Neural progenitor cell (in vitro differentiated cells): ENCODE measurements at regions not wholly inside any gene's neighbourhood (a gene's known extent, or its start where the extent isn't known, plus 50 kb on each side); places are given as distances from the start of the nearest gene placed in this dataset.

Source experiments
- DNase-seq: peaks from one replicate; pipeline ENCODE4 v3.0.0-alpha.2; 2016; ENCODE audit warnings: low spot score
- H2AFZ ChIP-seq: fragments of 200-600 bp; sonication (generic); replicated peaks from 2 replicates; pipeline ENCODE4 v1.6.1; 2016; ENCODE audit warnings: antibody characterized with exemption
- H3F3A ChIP-seq: fragments of 200-600 bp; sonication (generic); 2 replicates; pipeline ENCODE4 v1.6.1; 2016; ENCODE audit warnings: antibody characterized with exemption, low read depth
- H3K27ac ChIP-seq: fragments of 200-600 bp; sonication (generic); 2 replicates; pipeline ENCODE4 v1.5.1; 2016; ENCODE audit warnings: mild to moderate bottlenecking
- H3K27me3 ChIP-seq: fragments of 200-600 bp; sonication (generic); 2 replicates; pipeline ENCODE4 v1.6.1; 2016; ENCODE audit warnings: mild to moderate bottlenecking, moderate library complexity
- H3K36me3 ChIP-seq: fragments of 200-600 bp; sonication (generic); 2 replicates; pipeline ENCODE4 v1.5.1; 2016
- H3K4me1 ChIP-seq: fragments of 200-600 bp; sonication (generic); 2 replicates; pipeline ENCODE4 v1.6.1; 2016; ENCODE audit warnings: mixed run types
- H3K4me2 ChIP-seq: fragments of 200-600 bp; sonication (generic); 2 replicates; pipeline ENCODE4 v1.6.1; 2016
- H3K4me3 ChIP-seq: fragments of 200-600 bp; sonication (generic); 2 replicates; pipeline ENCODE4 v1.5.1; 2016
- H3K79me2 ChIP-seq: fragments of 200-600 bp; sonication (generic); 2 replicates; pipeline ENCODE4 v1.6.1; 2016; ENCODE audit warnings: low read depth
- H3K9ac ChIP-seq: fragments of 200-600 bp; sonication (generic); 2 replicates; pipeline ENCODE4 v1.6.1; 2016
- H3K9me3 ChIP-seq: fragments of 200-600 bp; sonication (generic); 2 replicates; pipeline ENCODE4 v1.5.1; 2016; ENCODE audit warnings: low read depth
- H4K20me1 ChIP-seq: fragments of 200-600 bp; sonication (generic); 2 replicates; pipeline ENCODE4 v1.6.1; 2016; ENCODE audit warnings: low read depth
- H3K27ac Mint-ChIP-seq: 3 replicates; pipeline ENCODE4 v1.8.0; 2021; ENCODE audit warnings: mixed read lengths
- H3K27me3 Mint-ChIP-seq: 2 replicates; pipeline ENCODE4 v1.8.0; 2022; ENCODE audit warnings: low read depth, mild to moderate bottlenecking, inconsistent platforms, moderate library complexity, mixed read lengths; ENCODE audit not compliant: insufficient read depth
- H3K36me3 Mint-ChIP-seq: 3 replicates; pipeline ENCODE4 v1.8.0; 2021; ENCODE audit warnings: mixed read lengths
- H3K4me1 Mint-ChIP-seq: 3 replicates; pipeline ENCODE4 v1.8.0; 2021; ENCODE audit warnings: mixed read lengths
- H3K4me3 Mint-ChIP-seq: 3 replicates; pipeline ENCODE4 v1.8.0; 2021; ENCODE audit warnings: mild to moderate bottlenecking, moderate library complexity, mixed read lengths
- H3K9me3 Mint-ChIP-seq: 3 replicates; pipeline ENCODE4 v1.8.0; 2020; ENCODE audit warnings: mixed read lengths
- CTCF ChIP-seq: fragments of 200-600 bp; sonication (generic); IDR thresholded peaks from 2 replicates; pipeline ENCODE4 v1.5.1; 2017; ENCODE audit warnings: antibody characterized with exemption, mild to moderate bottlenecking
- EZH2 ChIP-seq: fragments of 200-600 bp; sonication (generic); IDR thresholded peaks from 2 replicates; pipeline ENCODE4 v1.6.1; 2017; ENCODE audit warnings: antibody characterized with exemption, mild to moderate bottlenecking, moderate library complexity
- EZH2phosphoT487 ChIP-seq: fragments of 200-600 bp; sonication (generic); IDR thresholded peaks from 2 replicates; pipeline ENCODE4 v1.6.1; 2017; ENCODE audit warnings: antibody characterized with exemption

- H3K27me3 ChIP-seq, result no peaks in the 10 kb centered on the region
- no peak overlapping the region for H3K4me3 ChIP-seq
- H3K4me2 ChIP-seq, result no peak overlapping the region
- no peak overlapping the region for H3K27ac ChIP-seq
- H3K9me3 ChIP-seq, result no peaks in the 10 kb centered on the region
- Mint-ChIP-seq H3K36me3 (peaks cover 2% of the 10 kb centered on the region), H3K4me1 (peaks cover 5% of the 10 kb centered on the region), H3K4me3 (no peak overlapping the region), H3K9me3 (peaks cover 9% of the 10 kb centered on the region), H3K27me3 (no peaks in the 10 kb centered on the region), H3K27ac (no peak overlapping the region)
- DNase-seq, result no peak
- no peak for TF ChIP-seq EZH2phosphoT487
- TF ChIP-seq CTCF, result no peak
- no peak for TF ChIP-seq EZH2
- H3K79me2 ChIP-seq, result no peaks in the 10 kb centered on the region
- no peak overlapping the region for H3K9ac ChIP-seq
- peaks cover 4% of the 10 kb centered on the region for H3K4me1 ChIP-seq
- H3K36me3 ChIP-seq, result no peaks in the 10 kb centered on the region
- H2AFZ ChIP-seq, result no peak overlapping the region
- no peaks in the 10 kb centered on the region for H4K20me1 ChIP-seq
- H3F3A ChIP-seq, result no peaks in the 10 kb centered on the region
Measured at GRCh38 chr14:51472881-51473280, 178.8 kb upstream of the FRMD6 start.

GRCh38 chr14:51473351-51473750 is 178.4 kb upstream of the FRMD6 start:
- H3F3A ChIP-seq, result no peaks in the 10 kb centered on the region
- Mint-ChIP-seq H3K27ac (no peak overlapping the region), H3K27me3 (no peaks in the 10 kb centered on the region), H3K4me3 (no peak overlapping the region), H3K9me3 (peaks cover 9% of the 10 kb centered on the region), H3K4me1 (peaks cover 5% of the 10 kb centered on the region), H3K36me3 (peaks cover 2% of the 10 kb centered on the region)
- no peak for DNase-seq
- H3K4me1 ChIP-seq, result peaks cover 4% of the 10 kb centered on the region
- H2AFZ ChIP-seq, result no peak overlapping the region
- H3K4me3 ChIP-seq, result no peak overlapping the region
- H3K27me3 ChIP-seq, result no peaks in the 10 kb centered on the region
- no peak overlapping the region for H3K4me2 ChIP-seq
- H3K36me3 ChIP-seq, result no peaks in the 10 kb centered on the region
- H3K79me2 ChIP-seq, result no peaks in the 10 kb centered on the region
- H3K9ac ChIP-seq, result no peak overlapping the region
- TF ChIP-seq EZH2, result no peak
- TF ChIP-seq CTCF, result no peak
- TF ChIP-seq EZH2phosphoT487, result no peak
- H4K20me1 ChIP-seq, result no peaks in the 10 kb centered on the region
- H3K27ac ChIP-seq, result no peak overlapping the region
- no peaks in the 10 kb centered on the region for H3K9me3 ChIP-seq

- Histone ChIP-seq H3K4me2 (no peak overlapping the region), H3K9ac (no peak overlapping the region)
Measured at GRCh38 chr14:51473808-51474565, 177.7 kb upstream of the FRMD6 start.

More at GRCh38 chr14:51473808-51474565, 177.7 kb upstream of the FRMD6 start:
- no peaks in the 10 kb centered on the region for H3K27me3 ChIP-seq
- no peak for DNase-seq
- H3K79me2 ChIP-seq, result no peaks in the 10 kb centered on the region
- no peak overlapping the region for H2AFZ ChIP-seq
- H3K36me3 ChIP-seq, result no peaks in the 10 kb centered on the region
- H3K4me3 Mint-ChIP-seq, result no peak overlapping the region
- H3K27ac ChIP-seq, result no peak overlapping the region
- H3K36me3 Mint-ChIP-seq, result peaks cover 2% of the 10 kb centered on the region
- H3K27ac Mint-ChIP-seq, result no peak overlapping the region
- TF ChIP-seq EZH2 (no peak), CTCF (no peak), EZH2phosphoT487 (no peak)
- H3K4me1 ChIP-seq, result peaks cover 4% of the 10 kb centered on the region
- no peaks in the 10 kb centered on the region for H3F3A ChIP-seq
- H3K27me3 Mint-ChIP-seq, result no peaks in the 10 kb centered on the region
- H3K9me3 ChIP-seq, result no peaks in the 10 kb centered on the region
- no peaks in the 10 kb centered on the region for H4K20me1 ChIP-seq
- H3K4me3 ChIP-seq, result no peak overlapping the region
- peaks cover 5% of the 10 kb centered on the region for H3K4me1 Mint-ChIP-seq
- H3K9me3 Mint-ChIP-seq, result peaks cover 5% of the 10 kb centered on the region
